Activated T-helper 1 cell treated with anti-CD3 and anti-CD28 coated beads, Interleukin-12 subunit alpha, Interleukin-12 subunit beta, Interleukin-2, Interleukin-4 antibody, amounts not matched to agents 30 ng/mL and 10 ng/mL and 1 ng/mL, durations not matched to agents 14 hours and 24 hours and 36 hours (primary cell): ENCODE measurements at regions not wholly inside any gene's neighbourhood (a gene's known extent, or its start where the extent isn't known, plus 50 kb on each side); places are given as distances from the start of the nearest gene placed in this dataset.

Experiments
- DNase-seq: peaks from one replicate; pipeline ENCODE4 v3.0.0; 2021; ENCODE audit warnings: low spot score
- H3K27ac Mint-ChIP-seq: one replicate; pipeline ENCODE4 v1.8.0; 2021; ENCODE audit warnings: mild to moderate bottlenecking, mixed read lengths
- H3K27me3 Mint-ChIP-seq: one replicate; pipeline ENCODE4 v1.8.0; 2022; ENCODE audit warnings: mild to moderate bottlenecking, moderate library complexity, mixed read lengths; ENCODE audit not compliant: insufficient read depth
- H3K36me3 Mint-ChIP-seq: one replicate; pipeline ENCODE4 v1.8.0; 2021; ENCODE audit warnings: low read depth, mixed read lengths
- H3K4me1 Mint-ChIP-seq: one replicate; pipeline ENCODE4 v1.8.0; 2021; ENCODE audit warnings: low read depth, mixed read lengths
- H3K4me3 Mint-ChIP-seq: one replicate; pipeline ENCODE4 v1.8.0; 2021; ENCODE audit warnings: mild to moderate bottlenecking, moderate library complexity, mixed read lengths
- H3K9me3 Mint-ChIP-seq: one replicate; pipeline ENCODE4 v1.8.0; 2021; ENCODE audit warnings: mixed read lengths
- intact Hi-C: fragments of 100-400 bp; cut with micrococcal nuclease; formaldehyde crosslinking; loops from one replicate; pipeline ENCODE4 v1.15.1; 2024

- intact Hi-C loops = no loop called here
Observed at GRCh38 chr2:19685731-19686130, 216.1 kb downstream of the TTC32 start.

GRCh38 chr2:19684516-19684915, 217.3 kb downstream of the TTC32 start:
- intact Hi-C loops = no loop called here
- Mint-ChIP-seq H3K4me3 (no peak overlapping the region), H3K4me1 (no peaks in the 10 kb centered on the region), H3K36me3 (no peaks in the 10 kb centered on the region), H3K9me3 (no peaks in the 10 kb centered on the region), H3K27me3 (no peaks in the 10 kb centered on the region), H3K27ac (no peak overlapping the region)
- no peak for DNase-seq

More at GRCh38 chr2:19685731-19686130, 216.1 kb downstream of the TTC32 start:
- DNase-seq = no peak
- no peaks in the 10 kb centered on the region for H3K27me3 Mint-ChIP-seq
- no peak overlapping the region for H3K27ac Mint-ChIP-seq
- H3K4me1 Mint-ChIP-seq = no peaks in the 10 kb centered on the region
- H3K9me3 Mint-ChIP-seq = no peaks in the 10 kb centered on the region
- no peaks in the 10 kb centered on the region for H3K36me3 Mint-ChIP-seq
- no peak overlapping the region for H3K4me3 Mint-ChIP-seq

GRCh38 chr2:19683556-19683955, 218.2 kb downstream of the TTC32 start:
- Mint-ChIP-seq H3K4me3 (no peak overlapping the region), H3K27me3 (no peaks in the 10 kb centered on the region), H3K9me3 (no peaks in the 10 kb centered on the region), H3K4me1 (no peaks in the 10 kb centered on the region), H3K27ac (no peak overlapping the region), H3K36me3 (no peaks in the 10 kb centered on the region)
- no peak for DNase-seq
- intact Hi-C loops = no loop called here

DNA sequence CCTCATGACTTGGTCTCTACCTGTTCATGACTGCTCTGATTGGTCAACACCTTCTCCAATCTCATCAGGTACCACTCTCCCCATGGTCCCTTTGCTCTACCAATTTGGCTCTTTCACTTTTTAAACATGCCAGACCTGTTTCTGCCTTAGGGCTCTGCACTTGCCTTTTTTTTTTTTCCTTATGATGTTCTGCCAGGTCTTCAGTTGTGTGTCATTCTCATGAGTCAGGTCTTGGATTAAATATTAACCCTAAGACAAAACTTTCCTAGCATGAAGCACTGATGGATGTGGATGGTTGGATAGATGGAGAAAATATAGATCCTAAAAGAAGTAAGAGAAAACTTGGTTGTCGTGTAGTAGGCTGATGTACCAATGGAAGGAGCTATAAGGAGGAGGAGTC, 219.3 kb downstream of the TTC32 start:
- DNase-seq = no peak
- intact Hi-C loops = no loop called here
- Mint-ChIP-seq H3K9me3 (no peaks in the 10 kb centered on the region), H3K4me1 (no peaks in the 10 kb centered on the region), H3K36me3 (no peaks in the 10 kb centered on the region), H3K27ac (no peak overlapping the region), H3K4me3 (no peak overlapping the region), H3K27me3 (no peaks in the 10 kb centered on the region)

- intact Hi-C loops = no loop called here
- Mint-ChIP-seq H3K9me3 (no peaks in the 10 kb centered on the region), H3K36me3 (no peaks in the 10 kb centered on the region), H3K4me3 (no peak overlapping the region), H3K27me3 (peaks cover 7% of the 10 kb centered on the region), H3K4me1 (no peaks in the 10 kb centered on the region), H3K27ac (no peak overlapping the region)
- no peak for DNase-seq
Observed at GRCh38 chr2:19677825-19678518, 223.8 kb downstream of the TTC32 start.

DNA sequence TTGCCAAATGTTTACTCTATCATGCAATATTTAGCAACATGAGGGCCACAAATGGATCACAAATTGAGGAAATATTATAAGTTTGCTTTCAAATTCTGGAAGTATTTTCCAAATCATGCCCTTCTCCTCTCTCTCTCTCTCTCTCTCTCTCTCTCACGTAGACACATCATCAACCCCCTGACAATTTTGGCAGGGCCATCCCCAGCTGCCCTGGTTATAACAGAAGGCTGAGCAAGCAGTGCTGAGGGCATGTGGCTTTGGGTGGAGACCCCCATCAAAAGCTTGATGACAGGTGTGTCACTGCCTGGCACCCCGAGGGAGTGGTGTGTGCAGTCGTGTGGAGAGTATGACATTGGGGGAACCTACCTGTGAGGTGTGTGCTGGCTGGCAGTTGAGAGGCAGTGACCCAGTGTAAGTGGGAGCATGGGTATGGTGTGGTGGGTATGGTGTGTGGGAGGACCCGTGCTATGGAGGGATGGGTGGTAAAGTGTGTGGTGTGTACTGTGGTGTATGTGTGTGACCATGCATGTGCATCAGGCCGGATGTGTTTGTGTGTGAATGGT, 224.5 kb downstream of the TTC32 start:
- intact Hi-C loops = no loop called here
- H3K9me3 Mint-ChIP-seq = no peaks in the 10 kb centered on the region
- no peaks in the 10 kb centered on the region for H3K36me3 Mint-ChIP-seq
- H3K27ac Mint-ChIP-seq = no peak overlapping the region
- no peak overlapping the region for H3K4me3 Mint-ChIP-seq
- peaks cover 7% of the 10 kb centered on the region for H3K27me3 Mint-ChIP-seq
- H3K4me1 Mint-ChIP-seq = no peaks in the 10 kb centered on the region
- no peak for DNase-seq

DNA sequence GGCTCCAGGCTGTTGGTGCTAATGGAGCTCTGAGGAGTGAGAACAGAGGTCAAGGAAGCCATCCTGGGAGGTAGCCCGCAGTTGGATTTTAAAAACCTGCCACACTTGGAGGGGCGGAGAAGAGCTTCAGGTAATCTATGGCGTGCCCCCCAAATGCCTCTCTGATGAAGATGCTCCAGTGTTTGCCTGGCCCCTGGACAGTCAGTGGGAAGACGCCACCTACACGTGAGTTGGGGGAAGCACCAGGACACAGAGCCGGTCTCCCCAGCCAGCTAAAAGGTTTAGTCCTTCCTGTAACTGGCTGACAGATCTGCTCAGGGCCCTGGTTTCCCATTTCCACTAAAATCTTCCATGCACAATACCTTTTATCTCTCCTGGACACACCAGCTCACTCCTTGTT, 225.0 kb downstream of the TTC32 start:
- Mint-ChIP-seq H3K27me3 (peaks cover 7% of the 10 kb centered on the region), H3K27ac (no peak overlapping the region)

GRCh38 chr2:19675856-19676460, 225.8 kb downstream of the TTC32 start:
- no peaks in the 10 kb centered on the region for H3K36me3 Mint-ChIP-seq
- no peaks in the 10 kb centered on the region for H3K9me3 Mint-ChIP-seq

More for the DNA sequence above, 225.0 kb downstream of the TTC32 start:
- no peak for DNase-seq
- H3K4me1 Mint-ChIP-seq = no peaks in the 10 kb centered on the region
- no peaks in the 10 kb centered on the region for H3K9me3 Mint-ChIP-seq
- H3K36me3 Mint-ChIP-seq = no peaks in the 10 kb centered on the region
- intact Hi-C loops = no loop called here
- no peak overlapping the region for H3K4me3 Mint-ChIP-seq

GRCh38 chr2:19675003-19675629, 226.7 kb downstream of the TTC32 start:
- Mint-ChIP-seq H3K27me3 (peaks cover 7% of the 10 kb centered on the region), H3K4me1 (no peaks in the 10 kb centered on the region), H3K27ac (no peak overlapping the region), H3K36me3 (no peaks in the 10 kb centered on the region), H3K4me3 (no peak overlapping the region), H3K9me3 (no peaks in the 10 kb centered on the region)
- no peak for DNase-seq
- intact Hi-C loops = no loop called here

More at GRCh38 chr2:19675856-19676460, 225.8 kb downstream of the TTC32 start:
- DNase-seq = no peak
- Mint-ChIP-seq H3K27me3 (peaks cover 7% of the 10 kb centered on the region), H3K27ac (no peak overlapping the region), H3K4me3 (no peak overlapping the region), H3K4me1 (no peaks in the 10 kb centered on the region)
- intact Hi-C loops = no loop called here

DNA sequence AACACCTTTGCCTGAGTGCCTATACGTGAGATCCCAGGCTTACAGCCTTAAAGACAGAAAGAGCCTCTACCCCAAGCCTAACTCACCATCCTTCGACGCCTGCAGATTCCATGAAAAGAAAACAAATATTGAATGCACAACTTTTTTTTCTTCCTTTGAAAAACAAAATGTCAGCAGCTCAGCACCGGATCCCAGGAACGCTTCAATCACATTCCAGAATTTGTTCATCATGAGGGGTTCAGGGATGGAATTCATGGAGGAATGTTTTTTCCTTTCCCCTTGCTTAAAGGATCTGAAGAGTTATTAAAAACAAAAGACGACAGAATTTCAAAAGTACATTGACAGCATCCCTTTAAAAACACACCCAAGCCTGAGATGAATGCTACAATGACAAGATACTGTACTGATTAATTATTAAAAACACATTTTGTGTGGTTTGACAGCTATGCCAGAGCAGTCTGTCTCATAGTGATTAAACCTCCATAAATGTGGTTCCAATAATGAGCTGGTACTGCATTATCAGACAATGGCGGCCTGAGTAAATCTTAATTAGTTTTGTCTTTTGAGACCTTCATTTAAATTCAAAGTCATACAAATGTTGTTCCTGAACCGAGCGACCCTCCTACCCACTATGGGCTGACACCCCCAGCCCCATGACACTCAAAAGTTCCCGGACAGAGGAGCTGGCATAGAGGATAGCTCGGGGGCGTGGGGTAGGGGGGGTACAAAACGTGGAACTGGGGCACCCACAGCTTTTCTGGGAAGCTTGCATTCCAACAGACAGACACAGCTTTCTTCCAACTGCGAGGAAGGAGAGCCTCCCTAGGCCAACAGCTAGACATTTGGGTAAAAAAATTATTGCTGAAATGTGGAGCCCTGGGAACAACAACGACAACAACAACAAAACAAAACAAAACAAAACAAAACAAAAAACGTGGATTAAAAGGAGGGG, 227.5 kb downstream of the TTC32 start:
- no peak overlapping the region for H3K4me3 Mint-ChIP-seq
- peaks cover 7% of the 10 kb centered on the region for H3K27me3 Mint-ChIP-seq
- no peaks in the 10 kb centered on the region for H3K36me3 Mint-ChIP-seq
- H3K4me1 Mint-ChIP-seq = no peaks in the 10 kb centered on the region
- no peak for DNase-seq
- no peak overlapping the region for H3K27ac Mint-ChIP-seq
- H3K9me3 Mint-ChIP-seq = no peaks in the 10 kb centered on the region
- intact Hi-C loops = no loop called here

- no peak overlapping the region for H3K4me3 Mint-ChIP-seq
- H3K9me3 Mint-ChIP-seq = no peaks in the 10 kb centered on the region
- H3K27me3 Mint-ChIP-seq = peaks cover 7% of the 10 kb centered on the region
- no peaks in the 10 kb centered on the region for H3K36me3 Mint-ChIP-seq
- no peak overlapping the region for H3K27ac Mint-ChIP-seq
- intact Hi-C loops = no loop called here
- DNase-seq = no peak
- H3K4me1 Mint-ChIP-seq = no peaks in the 10 kb centered on the region
Observed at GRCh38 chr2:19673213-19673791, 228.5 kb downstream of the TTC32 start.

GRCh38 chr2:19671916-19672315, 229.9 kb downstream of the TTC32 start:
- H3K36me3 Mint-ChIP-seq = no peaks in the 10 kb centered on the region
- no peak overlapping the region for H3K27ac Mint-ChIP-seq

More at GRCh38 chr2:19671916-19672315, 229.9 kb downstream of the TTC32 start:
- H3K9me3 Mint-ChIP-seq = no peaks in the 10 kb centered on the region
- no peak overlapping the region for H3K4me3 Mint-ChIP-seq
- DNase-seq = no peak
- intact Hi-C loops = no loop called here
- H3K4me1 Mint-ChIP-seq = no peaks in the 10 kb centered on the region
- H3K27me3 Mint-ChIP-seq = peaks cover 7% of the 10 kb centered on the region
